Suppressor macrophage (primary cell): ENCODE measurements at regions not wholly inside any gene's neighbourhood (a gene's known extent, or its start where the extent isn't known, plus 50 kb on each side); places are given as distances from the start of the nearest gene placed in this dataset.
"Not testable (repeated sequence)": the region's sequence is repeated elsewhere in the genome, so short reads cannot be mapped to it uniquely, and the experiment has no call there.

ENCODE experiments used
- DNase-seq, 4 experiments: peaks; one replicate each; pipeline ENCODE4 v3.0.0-alpha.2; 2020 to 2022

GRCh38 chr16:64346080-64346479 lies 775.8 kb downstream of the CDH11 start:
- DNase-seq: no peak

GRCh38 chr16:64345142-64345541 lies 776.7 kb downstream of the CDH11 start:
- no peak for DNase-seq

GRCh38 chr16:64343820-64344443 lies 777.9 kb downstream of the CDH11 start:
- not testable (repeated sequence) for DNase-seq

GRCh38 chr16:64343061-64343819 lies 778.6 kb downstream of the CDH11 start:
- no peak for DNase-seq

GRCh38 chr16:64341336-64341735 lies 780.5 kb downstream of the CDH11 start:
- not testable (repeated sequence) for DNase-seq

- no peak for DNase-seq
These were observed 782.7 kb downstream of the CDH11 start for GRCh38 chr16:64339052-64339770.

GRCh38 chr16:64321881-64322280 lies 800.0 kb downstream of the CDH11 start:
- DNase-seq: no peak

- DNase-seq: no peak
These were observed 800.8 kb downstream of the CDH11 start for GRCh38 chr16:64321066-64321465.

GRCh38 chr16:64317601-64318000 lies 804.3 kb downstream of the CDH11 start:
- no peak for DNase-seq

GRCh38 chr16:64313726-64314125 lies 808.1 kb downstream of the CDH11 start:
- no peak for DNase-seq

GRCh38 chr16:64312980-64313379 lies 808.9 kb downstream of the CDH11 start:
- DNase-seq: no peak

- DNase-seq: no peak
These were observed 809.6 kb downstream of the CDH11 start for GRCh38 chr16:64312292-64312691.

GRCh38 chr16:64311241-64311640 lies 810.6 kb downstream of the CDH11 start:
- no peak for DNase-seq

GRCh38 chr16:64309398-64310110 lies 812.3 kb downstream of the CDH11 start:
- DNase-seq: no peak

- DNase-seq: no peak
These were observed 813.1 kb downstream of the CDH11 start for GRCh38 chr16:64308721-64309120.

- DNase-seq: no peak
These were observed 814.4 kb downstream of the CDH11 start for GRCh38 chr16:64307431-64307830.

- no peak for DNase-seq
These were observed 816.2 kb downstream of the CDH11 start for GRCh38 chr16:64305663-64306062.

GRCh38 chr16:64304951-64305350 lies 816.9 kb downstream of the CDH11 start:
- DNase-seq: no peak

- DNase-seq: no peak
These were observed 817.5 kb downstream of the CDH11 start for GRCh38 chr16:64304396-64304795.

- DNase-seq: no peak
These were observed 823.8 kb downstream of the CDH11 start for GRCh38 chr16:64297863-64298600.

- no peak for DNase-seq
These were observed 826.4 kb downstream of the CDH11 start for GRCh38 chr16:64295466-64295865.

GRCh38 chr16:64292953-64293352 lies 828.9 kb downstream of the CDH11 start:
- DNase-seq: no peak
